ENCODE measurements at regions not wholly inside any gene's neighbourhood (a gene's known extent, or its start where the extent isn't known, plus 50 kb on each side); places are given as distances from the start of the nearest gene placed in this dataset.

- peak; percentile 16 for DNase-seq (ENCODE audit: low spot score)
Measured at GRCh38 chr15:47374222-47374621, 343.1 kb upstream of the SEMA6D start.

- DNase-seq (ENCODE audit: low spot score): no peak
Measured at GRCh38 chr15:47376190-47376589, 341.1 kb upstream of the SEMA6D start.

GRCh38 chr15:47377465-47377864 is 339.8 kb upstream of the SEMA6D start:
- no peak for DNase-seq (ENCODE audit: low spot score)

GRCh38 chr15:47378527-47378926 is 338.8 kb upstream of the SEMA6D start:
- no peak for DNase-seq (ENCODE audit: low spot score)

GRCh38 chr15:47383102-47383501 is 334.2 kb upstream of the SEMA6D start:
- DNase-seq (ENCODE audit: low spot score): no peak

- DNase-seq (ENCODE audit: low spot score): no peak
Measured at GRCh38 chr15:47383801-47384200, 333.5 kb upstream of the SEMA6D start.

- peak; percentile 69 for DNase-seq (ENCODE audit: low spot score)
Measured at GRCh38 chr15:47384341-47384740, 333.0 kb upstream of the SEMA6D start.

- no peak for DNase-seq (ENCODE audit: low spot score)
Measured at GRCh38 chr15:47384776-47385175, 332.5 kb upstream of the SEMA6D start.

GRCh38 chr15:47386459-47386858 is 330.8 kb upstream of the SEMA6D start:
- no peak for DNase-seq (ENCODE audit: low spot score)

GRCh38 chr15:47388299-47388698 is 329.0 kb upstream of the SEMA6D start:
- no peak for DNase-seq (ENCODE audit: low spot score)

GRCh38 chr15:47390208-47390765 is 327.0 kb upstream of the SEMA6D start:
- DNase-seq (ENCODE audit: low spot score): no peak

GRCh38 chr15:47394286-47394809 is 323.0 kb upstream of the SEMA6D start:
- DNase-seq (ENCODE audit: low spot score): no peak

GRCh38 chr15:47395076-47395475 is 322.2 kb upstream of the SEMA6D start:
- DNase-seq (ENCODE audit: low spot score): no peak

- DNase-seq (ENCODE audit: low spot score): no peak
Measured at GRCh38 chr15:47397655-47398054, 319.6 kb upstream of the SEMA6D start.

- DNase-seq (ENCODE audit: low spot score): no peak
Measured at GRCh38 chr15:47398132-47398531, 319.2 kb upstream of the SEMA6D start.

- no peak for DNase-seq (ENCODE audit: low spot score)
Measured at GRCh38 chr15:47398594-47398993, 318.7 kb upstream of the SEMA6D start.

GRCh38 chr15:47399100-47399499 is 318.2 kb upstream of the SEMA6D start:
- DNase-seq (ENCODE audit: low spot score): no peak

GRCh38 chr15:47400603-47401002 is 316.7 kb upstream of the SEMA6D start:
- no peak for DNase-seq (ENCODE audit: low spot score)

GRCh38 chr15:47401427-47401826 is 315.9 kb upstream of the SEMA6D start:
- DNase-seq (ENCODE audit: low spot score): no peak

- no peak for DNase-seq (ENCODE audit: low spot score)
Measured at GRCh38 chr15:47402829-47403228, 314.5 kb upstream of the SEMA6D start.

GRCh38 chr15:47404877-47405276 is 312.4 kb upstream of the SEMA6D start:
- DNase-seq (ENCODE audit: low spot score): no peak

- DNase-seq (ENCODE audit: low spot score): no peak
Measured at GRCh38 chr15:47405365-47406162, 311.7 kb upstream of the SEMA6D start.

GRCh38 chr15:47407692-47408091 is 309.6 kb upstream of the SEMA6D start:
- DNase-seq (ENCODE audit: low spot score): no peak

- no peak for DNase-seq (ENCODE audit: low spot score)
Measured at GRCh38 chr15:47409038-47409437, 308.3 kb upstream of the SEMA6D start.
